ENCODE measurements at regions not wholly inside any gene's neighbourhood (a gene's known extent, or its start where the extent isn't known, plus 50 kb on each side); places are given as distances from the start of the nearest gene placed in this dataset.
"Not testable (repeated sequence)": the region's sequence is repeated elsewhere in the genome, so short reads cannot be mapped to it uniquely, and the experiment has no call there.

GRCh38 chr2:154583274-154583673 is 115.2 kb upstream of the KCNJ3 start:
- DNase-seq, result not testable (repeated sequence)

GRCh38 chr2:154587739-154588138 is 110.8 kb upstream of the KCNJ3 start:
- no peak for DNase-seq

GRCh38 chr2:154588838-154589237 is 109.7 kb upstream of the KCNJ3 start:
- no peak for DNase-seq

GRCh38 chr2:154589514-154589913 is 109.0 kb upstream of the KCNJ3 start:
- no peak for DNase-seq

- DNase-seq, result no peak
These were observed 107.1 kb upstream of the KCNJ3 start for GRCh38 chr2:154591294-154591820.

GRCh38 chr2:154599189-154599588 is 99.3 kb upstream of the KCNJ3 start:
- DNase-seq, result no peak

- no peak for DNase-seq
These were observed 97.5 kb upstream of the KCNJ3 start for GRCh38 chr2:154600927-154601494.

GRCh38 chr2:154603682-154604081 is 94.8 kb upstream of the KCNJ3 start:
- no peak for DNase-seq

GRCh38 chr2:154608438-154608837 is 90.1 kb upstream of the KCNJ3 start:
- no peak for DNase-seq

GRCh38 chr2:154614906-154615305 is 83.6 kb upstream of the KCNJ3 start:
- DNase-seq, result no peak

GRCh38 chr2:154616659-154617058 is 81.8 kb upstream of the KCNJ3 start:
- no peak for DNase-seq

GRCh38 chr2:154620471-154620870 is 78.0 kb upstream of the KCNJ3 start:
- DNase-seq, result no peak

- peak; percentile 4 to 25 (median 12) for DNase-seq
These were observed 74.7 kb upstream of the KCNJ3 start for GRCh38 chr2:154623819-154624218.

- DNase-seq, result no peak
These were observed 61.0 kb upstream of the KCNJ3 start for GRCh38 chr2:154637456-154637855.

- no peak for DNase-seq
These were observed 59.7 kb upstream of the KCNJ3 start for GRCh38 chr2:154638783-154639182.

GRCh38 chr2:154640000-154640399 is 58.5 kb upstream of the KCNJ3 start:
- no peak for DNase-seq
